HepG2 (cell line): ENCODE measurements at regions not wholly inside any gene's neighbourhood (a gene's known extent, or its start where the extent isn't known, plus 50 kb on each side); places are given as distances from the start of the nearest gene placed in this dataset.

Source experiments
- ATAC-seq: fragments of 200-7000 bp; cut with Tn5 transposase; 3 replicates; pipeline ENCODE4 v1.9.1; 2020; ENCODE audit warnings: mild to moderate bottlenecking, moderate library complexity
- BruUV-seq: library from RNA; stranded (reverse); fragments of 400-500 nt; replicated peaks from 2 replicates; lab custom pipeline; 2021; lab: Mats Ljungman, UMichigan
- CTCF ChIA-PET: fragments of 300-600 bp; formaldehyde crosslinking; extraction: SDS; loops from one replicate; lab custom pipeline; 2021; ENCODE audit warnings: low total read pairs, inconsistent platforms, low intra/inter-chr PET ratio; lab: Yijun Ruan, JAX
- POLR2A ChIA-PET: fragments of 350-600 bp; sonication (Branson Sonifier 250); formaldehyde crosslinking; loops from one replicate; lab custom pipeline; 2020; ENCODE audit warnings: antibody characterized with exemption, inconsistent platforms; lab: Yijun Ruan, JAX
- DNase-seq: peaks from one replicate; pipeline ENCODE4 v3.0.0-alpha.2; 2015; ENCODE audit warnings: low spot score
- FAIRE-seq: peaks from 3 replicates; lab custom pipeline; 2011; peaks lifted over from hg19 to GRCh38; lab: Jason Lieb, UNC
- H2AFZ ChIP-seq: one replicate; pipeline ENCODE4 v1.6.1; 2011; ENCODE audit warnings: low read length, inconsistent platforms
- H3K27ac ChIP-seq: fragments of 300-600 bp; 3 replicates; pipeline ENCODE4 v1.8.0; 2011; ENCODE audit warnings: mixed run types, mild to moderate bottlenecking, mixed read lengths, low read length, inconsistent platforms; ENCODE audit not compliant: insufficient read depth; ENCODE audit errors: extremely low read length
- H3K27me3 ChIP-seq, 2 experiments: fragments of 200-600 bp in 1 of 2; 2 replicates in 1 of 2; 3 replicates in 1 of 2; pipeline versions ENCODE4 v1.6.0 to v1.8.0; 2011; ENCODE audit warnings: low read length in 2 of 2, mild to moderate bottlenecking in 2 of 2, moderate library complexity in 2 of 2, inconsistent platforms in 1 of 2; ENCODE audit not compliant: insufficient read depth in 2 of 2, control insufficient read depth in 1 of 2
- H3K36me3 ChIP-seq, 2 experiments: fragments of 200-600 bp in 1 of 2; replicated peaks in 1 of 2; 2 replicates in 1 of 2; 3 replicates in 1 of 2; pipeline versions ENCODE4 v1.5.1 to v1.8.0; 2011; ENCODE audit warnings: low read length in 2 of 2, inconsistent platforms in 1 of 2; ENCODE audit not compliant: insufficient read depth in 2 of 2, control insufficient read depth in 1 of 2
- H3K4me1 ChIP-seq: 2 replicates; pipeline ENCODE4 v1.5.1; 2012; ENCODE audit warnings: low read length, inconsistent platforms; ENCODE audit not compliant: insufficient read depth
- H3K4me2 ChIP-seq: 2 replicates; pipeline ENCODE4 v1.6.0; 2011; ENCODE audit warnings: low read depth, low read length, inconsistent platforms
- H3K4me3 ChIP-seq, 3 experiments: fragments of 200-600 bp in 1 of 3; sonication (generic), shearing (Covaris generic) in 1 of 3; replicated peaks in 1 of 3; 2 replicates each; pipeline ENCODE4 v1.5.1; 2011 to 2016; ENCODE audit warnings: low read length in 3 of 3, inconsistent platforms in 2 of 3, low read depth in 2 of 3, mild to moderate bottlenecking in 2 of 3, control low read depth in 1 of 3, mixed read lengths in 1 of 3; ENCODE audit not compliant: insufficient read depth in 1 of 3
- H3K79me2 ChIP-seq: one replicate; pipeline ENCODE4 v1.6.1; 2011; ENCODE audit warnings: low read length, inconsistent platforms; ENCODE audit not compliant: insufficient read depth
- H3K9ac ChIP-seq: 2 replicates; pipeline ENCODE4 v1.6.0; 2011; ENCODE audit warnings: mild to moderate bottlenecking, low read depth, low read length, inconsistent platforms; ENCODE audit not compliant: insufficient read depth
- H3K9me3 ChIP-seq: 2 replicates; pipeline ENCODE4 v1.5.1; 2012; ENCODE audit warnings: mild to moderate bottlenecking, low read length
- H4K20me1 ChIP-seq: 2 replicates; pipeline ENCODE4 v1.6.0; 2011; ENCODE audit warnings: inconsistent platforms, mild to moderate bottlenecking, low read length, moderate library complexity; ENCODE audit not compliant: insufficient read depth
- AKNA ChIP-seq: sonication (generic); formaldehyde crosslinking; IDR thresholded peaks from 2 replicates; pipeline ENCODE4 v1.4.0; 2020; ENCODE audit warnings: missing genetic modification reagents, borderline replicate concordance
- CEBPZ ChIP-seq: IDR thresholded peaks from 2 replicates; pipeline ENCODE4 v1.6.1; 2012; ENCODE audit warnings: low read length, improper control_type of control experiment
- NFYB ChIP-seq: sonication (generic); formaldehyde crosslinking; IDR thresholded peaks from 2 replicates; pipeline ENCODE4 v1.4.0; 2020; ENCODE audit warnings: missing genetic modification reagents
- PRMT3 ChIP-seq: sonication (generic); formaldehyde crosslinking; IDR thresholded peaks from 2 replicates; pipeline ENCODE4 v1.8.1; 2022; ENCODE audit warnings: low read depth, mild to moderate bottlenecking, moderate library complexity, missing genetic modification reagents, borderline replicate concordance
- RCOR2 ChIP-seq: IDR thresholded peaks from 2 replicates; pipeline ENCODE4 v1.6.1; 2016; ENCODE audit warnings: missing biosample characterization, missing genetic modification reagents
- SMARCE1 ChIP-seq: fragments of 450-650 bp; IDR thresholded peaks from 2 replicates; pipeline ENCODE4 v1.6.1; 2017; ENCODE audit warnings: borderline replicate concordance
- TIGD3 ChIP-seq: sonication (generic); formaldehyde crosslinking; IDR thresholded peaks from 2 replicates; pipeline ENCODE4 v1.5.1; 2020; ENCODE audit warnings: mild to moderate bottlenecking, missing genetic modification reagents, borderline replicate concordance
- ZBTB2 ChIP-seq: sonication (generic); formaldehyde crosslinking; IDR thresholded peaks from 2 replicates; pipeline ENCODE4 v1.8.0; 2022; ENCODE audit warnings: low read depth, missing genetic modification reagents
- ZNF317 ChIP-seq: sonication (generic); formaldehyde crosslinking; IDR thresholded peaks from 2 replicates; pipeline ENCODE4 v1.5.0; 2020; ENCODE audit warnings: mild to moderate bottlenecking, missing genetic modification reagents
- ZNF335 ChIP-seq: sonication (generic); formaldehyde crosslinking; IDR thresholded peaks from 2 replicates; pipeline ENCODE4 v1.4.0; 2020; ENCODE audit warnings: missing genetic modification reagents
- ZNF337 ChIP-seq: sonication (generic); formaldehyde crosslinking; IDR thresholded peaks from 2 replicates; pipeline ENCODE4 v1.5.1; 2020; ENCODE audit warnings: missing genetic modification reagents, low read depth, mild to moderate bottlenecking, borderline replicate concordance
- ZNF605 ChIP-seq: sonication (generic); formaldehyde crosslinking; IDR thresholded peaks from 2 replicates; pipeline ENCODE4 v1.8.0; 2022; ENCODE audit warnings: mild to moderate bottlenecking, missing genetic modification reagents
- ZNF660 ChIP-seq: sonication (generic); formaldehyde crosslinking; IDR thresholded peaks from 2 replicates; pipeline ENCODE4 v1.5.1; 2020; ENCODE audit warnings: mild to moderate bottlenecking, low read depth, missing genetic modification reagents, borderline replicate concordance
- ZNF672 ChIP-seq: sonication (generic); formaldehyde crosslinking; IDR thresholded peaks from 2 replicates; pipeline ENCODE4 v1.8.1; 2022; ENCODE audit warnings: missing genetic modification reagents
- ZNF737 ChIP-seq: sonication (generic); formaldehyde crosslinking; IDR thresholded peaks from 2 replicates; pipeline ENCODE4 v1.5.0; 2020; ENCODE audit warnings: missing genetic modification reagents, mild to moderate bottlenecking, borderline replicate concordance
- WGBS: methylation state at CpG from one replicate; pipeline ENCODE4 v1.1.6; 2017; ENCODE audit warnings: low lambda C conversion rate; 5-methylcytosine and 5-hydroxymethylcytosine counted together
- in situ Hi-C: cut with HindIII; loops from 2 replicates; pipeline ENCODE4 v1.10.0; 2017; ENCODE audit warnings: low pct_unique_long_range_greater_than_20kb; ENCODE audit not compliant: extremely low pct_ligation_motif_present
- intact Hi-C: fragments of 100-400 bp; cut with micrococcal nuclease; formaldehyde crosslinking; loops from one replicate; pipeline ENCODE4 v1.10.0; 2022; ENCODE audit not compliant: unreplicated experiment

- DNase-seq (no peak), FAIRE-seq (no peak), ATAC-seq (no peak)
- intact Hi-C loops (no loop called here), in situ Hi-C loops (no loop called here)
- H3K27ac ChIP-seq = no peak overlapping the region
- no peaks in the 10 kb centered on the region for H3K36me3 ChIP-seq
- no peak overlapping the region for H3K4me3 ChIP-seq
- H3K9ac ChIP-seq = no peak overlapping the region
- POLR2A ChIA-PET = no interaction called here
- H3K4me2 ChIP-seq = no peak overlapping the region
- H3K79me2 ChIP-seq = no peaks in the 10 kb centered on the region
- no peaks in the 10 kb centered on the region for H3K4me1 ChIP-seq
- no peaks in the 10 kb centered on the region for H3K9me3 ChIP-seq
- CTCF ChIA-PET = no interaction called here
- no peak overlapping the region for H2AFZ ChIP-seq
- WGBS = 42% methylated on average over 1 of the region's 1 CpG
- no TSS peak for BruUV-seq
- H4K20me1 ChIP-seq = no peaks in the 10 kb centered on the region
- H3K27me3 ChIP-seq = no peaks in the 10 kb centered on the region; a peak in 1 of 5 replicates
- TF ChIP-seq TIGD3 (CRISPR knock-in tag) = no peak
- no peak for TF ChIP-seq ZNF337 (CRISPR knock-in tag)
- no peak for TF ChIP-seq ZNF672
- no peak for TF ChIP-seq AKNA (CRISPR knock-in tag)
- no peak for TF ChIP-seq ZNF737
- TF ChIP-seq ZBTB2 = no peak
- no peak for TF ChIP-seq NFYB (CRISPR knock-in tag)
- no peak for TF ChIP-seq ZNF660 (CRISPR knock-in tag)
- no peak for TF ChIP-seq ZNF317
- TF ChIP-seq PRMT3 = no peak
- no peak for TF ChIP-seq SMARCE1
- TF ChIP-seq CEBPZ = no peak
- no peak for TF ChIP-seq RCOR2
- TF ChIP-seq ZNF605 (CRISPR knock-in tag) = no peak
- TF ChIP-seq ZNF335 = no peak
Measured at GRCh38 chr3:101141135-101141534, 147.9 kb upstream of the ABI3BP start.
